MM.1S (cell line): ENCODE measurements at regions not wholly inside any gene's neighbourhood (a gene's known extent, or its start where the extent isn't known, plus 50 kb on each side); places are given as distances from the start of the nearest gene placed in this dataset.

ENCODE experiments used
- DNase-seq: peaks from one replicate; pipeline ENCODE4 v3.0.0-alpha.2; 2015
- H2AFZ ChIP-seq: fragments of 300-600 bp; sonication (generic); 2 replicates; pipeline ENCODE4 v1.6.0; 2016; ENCODE audit warnings: antibody characterized with exemption, low read length
- H3F3A ChIP-seq: fragments of 300-600 bp; sonication (generic); 2 replicates; pipeline ENCODE4 v1.6.1; 2016; ENCODE audit warnings: mild to moderate bottlenecking, antibody characterized with exemption, low read length, moderate library complexity, mixed read lengths; ENCODE audit not compliant: insufficient read depth
- H3K27ac ChIP-seq: fragments of 300-600 bp; sonication (generic); 2 replicates; pipeline ENCODE4 v1.5.1; 2016; ENCODE audit warnings: mild to moderate bottlenecking, low read length
- H3K27me3 ChIP-seq: fragments of 300-600 bp; sonication (generic); replicated peaks from 2 replicates; pipeline ENCODE4 v1.6.0; 2016; ENCODE audit warnings: low read length; ENCODE audit not compliant: insufficient read depth
- H3K36me3 ChIP-seq: fragments of 300-600 bp; sonication (generic); replicated peaks from 2 replicates; pipeline ENCODE4 v1.6.1; 2016; ENCODE audit warnings: mild to moderate bottlenecking, low read length, mixed read lengths; ENCODE audit not compliant: insufficient read depth
- H3K4me1 ChIP-seq: fragments of 300-600 bp; sonication (generic); 2 replicates; pipeline ENCODE4 v1.6.1; 2016; ENCODE audit warnings: low read length, mixed read lengths
- H3K4me2 ChIP-seq: fragments of 300-600 bp; sonication (generic); 2 replicates; pipeline ENCODE4 v1.6.0; 2016; ENCODE audit warnings: low read depth, low read length
- H3K4me3 ChIP-seq: fragments of 300-600 bp; sonication (generic); 2 replicates; pipeline ENCODE4 v1.5.1; 2016; ENCODE audit warnings: low read length, mixed read lengths
- H3K79me2 ChIP-seq: fragments of 300-600 bp; sonication (generic); 2 replicates; pipeline ENCODE4 v1.6.1; 2016; ENCODE audit warnings: mixed run types, low read length, mixed read lengths
- H3K9ac ChIP-seq: fragments of 300-600 bp; sonication (generic); 2 replicates; pipeline ENCODE4 v1.6.1; 2016; ENCODE audit warnings: low read length, mixed read lengths
- H3K9me2 ChIP-seq: fragments of 300-600 bp; sonication (generic); replicated peaks from 2 replicates; pipeline ENCODE4 v1.6.1; 2016; ENCODE audit warnings: mild to moderate bottlenecking, low read length, mixed read lengths; ENCODE audit not compliant: insufficient read depth
- H3K9me3 ChIP-seq: fragments of 300-600 bp; sonication (generic); replicated peaks from 2 replicates; pipeline ENCODE4 v1.6.1; 2016; ENCODE audit warnings: mild to moderate bottlenecking, low read length, mixed read lengths; ENCODE audit not compliant: insufficient read depth
- H4K20me1 ChIP-seq: fragments of 300-600 bp; sonication (generic); 2 replicates; pipeline ENCODE4 v1.6.1; 2016; ENCODE audit warnings: mild to moderate bottlenecking, low read length, moderate library complexity, mixed read lengths; ENCODE audit not compliant: insufficient read depth
- EZH2 ChIP-seq: fragments of 300-600 bp; sonication (generic); optimal IDR thresholded peaks from 2 replicates; pipeline ENCODE3; 2017; ENCODE audit warnings: low read depth, mild to moderate bottlenecking, antibody characterized with exemption, low read length, mixed read lengths
- EZH2phosphoT487 ChIP-seq: fragments of 300-600 bp; sonication (generic); IDR thresholded peaks from 2 replicates; pipeline ENCODE4 v1.6.1; 2018; ENCODE audit warnings: antibody characterized with exemption, low read length
- TF ChIP-seq, protein P1 (sequence below): fragments of 300-600 bp; sonication (generic); IDR thresholded peaks from 2 replicates; pipeline ENCODE4 v1.5.1; 2016; ENCODE audit warnings: antibody characterized with exemption, low read length, mixed read lengths

DNA sequence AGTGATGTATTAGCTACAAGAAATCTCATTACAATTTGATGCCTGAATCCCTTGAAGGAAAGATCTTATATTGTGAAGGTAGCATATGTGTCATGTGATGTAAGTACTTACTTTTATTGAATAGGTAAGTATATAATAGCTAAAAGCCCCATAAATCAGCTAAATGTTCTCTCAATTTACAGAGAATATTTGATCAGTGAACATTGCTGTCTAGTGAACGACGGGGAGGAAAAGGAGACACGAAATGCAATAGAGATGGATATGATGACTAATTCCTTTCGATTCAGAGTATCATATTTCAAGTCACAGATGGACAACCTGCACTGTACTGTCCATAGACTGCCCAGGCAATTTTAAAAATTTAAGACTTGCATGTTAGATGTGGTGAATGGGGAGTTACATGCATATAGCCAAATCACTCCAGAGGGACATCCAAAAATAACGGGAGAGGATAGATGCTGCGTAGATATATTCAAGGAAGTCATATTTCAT is 462.1 kb upstream of the CDIN1 start:
- no peak overlapping the region for H2AFZ ChIP-seq
- no peaks in the 10 kb centered on the region for H3F3A ChIP-seq
- H3K27ac ChIP-seq: no peak overlapping the region
- no peaks in the 10 kb centered on the region for H3K4me1 ChIP-seq
- H3K36me3 ChIP-seq: no peaks in the 10 kb centered on the region
- H3K4me3 ChIP-seq: no peak overlapping the region
- TF ChIP-seq, protein P1, sequence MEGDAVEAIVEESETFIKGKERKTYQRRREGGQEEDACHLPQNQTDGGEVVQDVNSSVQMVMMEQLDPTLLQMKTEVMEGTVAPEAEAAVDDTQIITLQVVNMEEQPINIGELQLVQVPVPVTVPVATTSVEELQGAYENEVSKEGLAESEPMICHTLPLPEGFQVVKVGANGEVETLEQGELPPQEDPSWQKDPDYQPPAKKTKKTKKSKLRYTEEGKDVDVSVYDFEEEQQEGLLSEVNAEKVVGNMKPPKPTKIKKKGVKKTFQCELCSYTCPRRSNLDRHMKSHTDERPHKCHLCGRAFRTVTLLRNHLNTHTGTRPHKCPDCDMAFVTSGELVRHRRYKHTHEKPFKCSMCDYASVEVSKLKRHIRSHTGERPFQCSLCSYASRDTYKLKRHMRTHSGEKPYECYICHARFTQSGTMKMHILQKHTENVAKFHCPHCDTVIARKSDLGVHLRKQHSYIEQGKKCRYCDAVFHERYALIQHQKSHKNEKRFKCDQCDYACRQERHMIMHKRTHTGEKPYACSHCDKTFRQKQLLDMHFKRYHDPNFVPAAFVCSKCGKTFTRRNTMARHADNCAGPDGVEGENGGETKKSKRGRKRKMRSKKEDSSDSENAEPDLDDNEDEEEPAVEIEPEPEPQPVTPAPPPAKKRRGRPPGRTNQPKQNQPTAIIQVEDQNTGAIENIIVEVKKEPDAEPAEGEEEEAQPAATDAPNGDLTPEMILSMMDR: no peak
- no peak for TF ChIP-seq EZH2phosphoT487
- no peak for TF ChIP-seq EZH2
- H3K9me3 ChIP-seq: no peaks in the 10 kb centered on the region
- no peak overlapping the region for H3K9ac ChIP-seq
- H4K20me1 ChIP-seq: no peaks in the 10 kb centered on the region
- no peaks in the 10 kb centered on the region for H3K79me2 ChIP-seq
- no peak for DNase-seq
- no peaks in the 10 kb centered on the region for H3K9me2 ChIP-seq
- no peak overlapping the region for H3K4me2 ChIP-seq
- H3K27me3 ChIP-seq: no peaks in the 10 kb centered on the region

DNA sequence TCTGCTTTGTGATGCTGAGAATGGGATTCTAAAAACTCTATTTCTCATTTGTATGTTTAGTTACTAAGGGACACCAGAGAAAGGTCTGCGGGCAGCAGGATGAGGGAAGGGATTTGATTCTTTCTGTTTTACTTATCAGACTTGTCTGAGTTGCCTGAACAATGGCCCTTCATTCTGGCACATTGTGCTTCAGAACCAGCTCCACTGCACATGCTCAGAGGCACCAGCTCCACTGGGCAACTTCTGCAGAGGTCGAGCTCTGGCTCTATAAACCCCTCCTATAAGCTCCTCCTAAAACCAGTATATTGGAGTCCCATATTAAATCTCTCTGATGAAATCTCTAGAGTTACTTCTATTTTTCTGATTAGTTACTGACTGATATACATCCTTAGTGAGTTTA is 453.2 kb upstream of the CDIN1 start:
- H3K27ac ChIP-seq: no peak overlapping the region
- no peak overlapping the region for H2AFZ ChIP-seq
- H3K79me2 ChIP-seq: no peaks in the 10 kb centered on the region
- H3K36me3 ChIP-seq: no peaks in the 10 kb centered on the region
- no peak overlapping the region for H3K4me3 ChIP-seq
- TF ChIP-seq, protein P1: no peak
- TF ChIP-seq EZH2 (no peak), EZH2phosphoT487 (no peak)
- H3K9me2 ChIP-seq: no peaks in the 10 kb centered on the region
- no peaks in the 10 kb centered on the region for H3F3A ChIP-seq
- H3K9me3 ChIP-seq: no peaks in the 10 kb centered on the region
- no peaks in the 10 kb centered on the region for H4K20me1 ChIP-seq
- no peaks in the 10 kb centered on the region for H3K27me3 ChIP-seq
- H3K4me1 ChIP-seq: no peaks in the 10 kb centered on the region
- no peak for DNase-seq
- no peak overlapping the region for H3K9ac ChIP-seq
- no peak overlapping the region for H3K4me2 ChIP-seq

DNA sequence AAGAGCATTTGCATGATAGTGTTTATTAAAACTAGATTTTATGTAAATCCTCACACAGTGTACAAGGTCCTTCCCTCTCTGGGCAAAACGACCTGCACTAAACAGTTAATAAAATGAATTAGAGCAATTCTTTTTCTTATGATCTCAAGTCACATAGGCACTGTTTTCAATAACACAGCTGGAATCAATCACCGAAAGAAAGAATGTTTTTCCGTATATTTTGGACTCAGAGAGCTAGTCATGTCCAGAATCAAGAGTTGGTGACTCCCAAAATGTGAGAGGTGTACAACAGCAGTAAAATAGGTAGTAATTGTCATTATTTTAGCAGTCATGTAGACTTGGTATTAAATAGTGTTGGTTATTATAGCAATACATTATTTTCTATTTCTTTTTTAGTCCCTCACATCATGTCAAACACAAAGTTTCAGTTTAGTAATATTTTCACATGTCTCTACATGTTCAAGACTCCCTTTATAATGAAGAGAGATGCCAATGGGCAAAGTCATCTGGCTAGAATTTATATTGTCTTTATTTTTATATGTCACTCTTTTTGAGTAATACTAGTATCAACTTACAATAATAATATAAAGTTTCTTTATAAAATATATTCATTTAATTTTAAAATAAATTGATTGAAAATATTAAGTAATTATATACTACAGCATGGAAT is 448.6 kb upstream of the CDIN1 start:
- H3K9me2 ChIP-seq: no peaks in the 10 kb centered on the region
- H3K27me3 ChIP-seq: no peaks in the 10 kb centered on the region
- TF ChIP-seq EZH2phosphoT487 (no peak), EZH2 (no peak)
- TF ChIP-seq, protein P1: no peak
- H3K79me2 ChIP-seq: no peaks in the 10 kb centered on the region
- H3K4me1 ChIP-seq: no peaks in the 10 kb centered on the region
- H2AFZ ChIP-seq: no peak overlapping the region
- no peaks in the 10 kb centered on the region for H3K9me3 ChIP-seq
- no peak for DNase-seq
- H3K27ac ChIP-seq: no peak overlapping the region
- H3K4me2 ChIP-seq: no peak overlapping the region
- H3K36me3 ChIP-seq: no peaks in the 10 kb centered on the region
- H3F3A ChIP-seq: no peaks in the 10 kb centered on the region
- no peak overlapping the region for H3K9ac ChIP-seq
- H4K20me1 ChIP-seq: no peaks in the 10 kb centered on the region
- H3K4me3 ChIP-seq: no peak overlapping the region
